ENCODE measurements at regions not wholly inside any gene's neighbourhood (a gene's known extent, or its start where the extent isn't known, plus 50 kb on each side); places are given as distances from the start of the nearest gene placed in this dataset.

GRCh38 chr2:223176970-223177369 lies 125.0 kb downstream of the KCNE4 start:
- ATAC-seq (no peak), DNase-seq (no peak)
- no peak overlapping the region for H3K4me3 Mint-ChIP-seq
- intact Hi-C loops (cut with micrococcal nuclease), result no loop called here
- POLR2A ChIA-PET, result no interaction called here
- CTCF ChIA-PET, result no interaction called here
- H3K4me1 Mint-ChIP-seq (ENCODE audit: low read depth), result no peaks in the 10 kb centered on the region
- H3K36me3 Mint-ChIP-seq (ENCODE audit: low read depth), result no peaks in the 10 kb centered on the region
- H3K9me3 Mint-ChIP-seq, result no peaks in the 10 kb centered on the region
- no peaks in the 10 kb centered on the region for H3K27me3 Mint-ChIP-seq
- no peak overlapping the region for H3K27ac Mint-ChIP-seq
- no peak for TF ChIP-seq CTCF (IDR thresholded peaks at IDR 0.05)

- no peak overlapping the region for H3K4me3 Mint-ChIP-seq
- ChIA-PET POLR2A (interaction anchor here (0.6 kb wide), 1 partner anchor 361 kb away, joined by 3 read pairs; no protein-coding TSS in a partner anchor), CTCF (no interaction called here)
- H3K36me3 Mint-ChIP-seq (ENCODE audit: low read depth), result no peaks in the 10 kb centered on the region
- no peak for ATAC-seq
- intact Hi-C loops (cut with micrococcal nuclease), result no loop called here
- DNase-seq, result no peak
- H3K27ac Mint-ChIP-seq, result no peak overlapping the region
- no peaks in the 10 kb centered on the region for H3K27me3 Mint-ChIP-seq
- no peaks in the 10 kb centered on the region for H3K4me1 Mint-ChIP-seq (ENCODE audit: low read depth)
- no peaks in the 10 kb centered on the region for H3K9me3 Mint-ChIP-seq
- TF ChIP-seq CTCF (IDR thresholded peaks at IDR 0.05), result no peak
Measured at GRCh38 chr2:223180463-223180862, 128.5 kb downstream of the KCNE4 start.

GRCh38 chr2:223181561-223181960 lies 129.6 kb downstream of the KCNE4 start:
- intact Hi-C loops (cut with micrococcal nuclease), result no loop called here
- no peaks in the 10 kb centered on the region for H3K36me3 Mint-ChIP-seq (ENCODE audit: low read depth)
- no peak for ATAC-seq
- TF ChIP-seq CTCF (IDR thresholded peaks at IDR 0.05), result no peak
- no peaks in the 10 kb centered on the region for H3K4me1 Mint-ChIP-seq (ENCODE audit: low read depth)
- no peaks in the 10 kb centered on the region for H3K9me3 Mint-ChIP-seq
- ChIA-PET POLR2A (no interaction called here), CTCF (no interaction called here)
- no peak for DNase-seq
- H3K27ac Mint-ChIP-seq, result no peak overlapping the region
- no peak overlapping the region for H3K4me3 Mint-ChIP-seq
- no peaks in the 10 kb centered on the region for H3K27me3 Mint-ChIP-seq

GRCh38 chr2:223182356-223182755 lies 130.4 kb downstream of the KCNE4 start:
- ATAC-seq (no peak), DNase-seq (no peak)
- POLR2A ChIA-PET, result no interaction called here
- H3K4me1 Mint-ChIP-seq (ENCODE audit: low read depth), result no peaks in the 10 kb centered on the region
- TF ChIP-seq CTCF (IDR thresholded peaks at IDR 0.05), result no peak
- H3K9me3 Mint-ChIP-seq, result no peaks in the 10 kb centered on the region
- H3K36me3 Mint-ChIP-seq (ENCODE audit: low read depth), result no peaks in the 10 kb centered on the region
- H3K4me3 Mint-ChIP-seq, result no peak overlapping the region
- H3K27ac Mint-ChIP-seq, result no peak overlapping the region
- intact Hi-C loops (cut with micrococcal nuclease), result no loop called here
- H3K27me3 Mint-ChIP-seq, result no peaks in the 10 kb centered on the region
- CTCF ChIA-PET, result no interaction called here

- intact Hi-C loops (cut with micrococcal nuclease), result no loop called here
- Mint-ChIP-seq H3K36me3 (ENCODE audit: low read depth) (no peaks in the 10 kb centered on the region), H3K27ac (no peak overlapping the region), H3K27me3 (no peaks in the 10 kb centered on the region), H3K4me3 (no peak overlapping the region), H3K9me3 (no peaks in the 10 kb centered on the region), H3K4me1 (ENCODE audit: low read depth) (no peaks in the 10 kb centered on the region)
- CTCF ChIA-PET, result no interaction called here
- POLR2A ChIA-PET, result no interaction called here
- ATAC-seq (no peak), DNase-seq (no peak)
- TF ChIP-seq CTCF (IDR thresholded peaks at IDR 0.05), result no peak
Measured at GRCh38 chr2:223185638-223186037, 133.6 kb downstream of the KCNE4 start.

Measured in activated CD8-positive, alpha-beta T cell treated with anti-CD3 and anti-CD28 coated beads for 36 hours (primary cell).